Uterus (tissue), 2 donors: ENCODE measurements at regions not wholly inside any gene's neighbourhood (a gene's known extent, or its start where the extent isn't known, plus 50 kb on each side); places are given as distances from the start of the nearest gene placed in this dataset.

Experiments used
- POLR2A ChIP-seq, 2 donors: fragments of 450-650 bp; IDR thresholded peaks; one replicate each; pipeline ENCODE4 v1.6.1; 2016; ENCODE audit warnings: antibody characterized with exemption in 2 of 2, mild to moderate bottlenecking in 1 of 2, moderate library complexity in 1 of 2
- TF ChIP-seq, protein P1 (sequence below), 4 experiments: fragments of 200-600 bp in 2 of 4; fragments of 450-650 bp in 2 of 4; sonication (generic) in 2 of 4; IDR thresholded peaks; one replicate each; pipeline ENCODE4 v1.5.1; 2016 to 2019; ENCODE audit warnings: antibody characterized with exemption in 4 of 4, mild to moderate bottlenecking in 2 of 4, moderate library complexity in 1 of 4

DNA sequence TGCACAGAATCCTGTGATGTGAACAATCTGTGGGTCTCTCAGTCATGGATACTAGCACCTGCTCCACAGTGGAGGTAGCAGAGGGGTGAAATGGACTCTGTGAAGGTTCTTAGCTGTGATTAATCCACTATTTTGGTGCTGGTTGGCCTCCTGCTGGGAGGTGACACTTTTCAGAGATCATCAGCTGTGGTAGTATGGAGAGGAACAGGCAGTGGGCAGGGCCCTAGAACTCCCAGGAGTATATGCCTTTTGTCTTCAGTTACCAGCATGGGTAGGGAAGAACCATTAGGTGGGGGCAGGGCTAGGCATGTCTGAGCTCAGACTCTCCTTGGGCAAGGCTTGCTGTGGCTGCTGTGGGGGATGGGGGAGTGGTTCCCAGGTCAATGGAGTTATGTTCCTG is 54.0 kb upstream of the KCNJ15 start:
- TF ChIP-seq, protein P1, sequence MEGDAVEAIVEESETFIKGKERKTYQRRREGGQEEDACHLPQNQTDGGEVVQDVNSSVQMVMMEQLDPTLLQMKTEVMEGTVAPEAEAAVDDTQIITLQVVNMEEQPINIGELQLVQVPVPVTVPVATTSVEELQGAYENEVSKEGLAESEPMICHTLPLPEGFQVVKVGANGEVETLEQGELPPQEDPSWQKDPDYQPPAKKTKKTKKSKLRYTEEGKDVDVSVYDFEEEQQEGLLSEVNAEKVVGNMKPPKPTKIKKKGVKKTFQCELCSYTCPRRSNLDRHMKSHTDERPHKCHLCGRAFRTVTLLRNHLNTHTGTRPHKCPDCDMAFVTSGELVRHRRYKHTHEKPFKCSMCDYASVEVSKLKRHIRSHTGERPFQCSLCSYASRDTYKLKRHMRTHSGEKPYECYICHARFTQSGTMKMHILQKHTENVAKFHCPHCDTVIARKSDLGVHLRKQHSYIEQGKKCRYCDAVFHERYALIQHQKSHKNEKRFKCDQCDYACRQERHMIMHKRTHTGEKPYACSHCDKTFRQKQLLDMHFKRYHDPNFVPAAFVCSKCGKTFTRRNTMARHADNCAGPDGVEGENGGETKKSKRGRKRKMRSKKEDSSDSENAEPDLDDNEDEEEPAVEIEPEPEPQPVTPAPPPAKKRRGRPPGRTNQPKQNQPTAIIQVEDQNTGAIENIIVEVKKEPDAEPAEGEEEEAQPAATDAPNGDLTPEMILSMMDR (IDR thresholded peaks at IDR 0.05) = no peak
- TF ChIP-seq POLR2A (IDR thresholded peaks at IDR 0.05) = no peak
